H9 (cell line): ENCODE measurements at regions not wholly inside any gene's neighbourhood (a gene's known extent, or its start where the extent isn't known, plus 50 kb on each side); places are given as distances from the start of the nearest gene placed in this dataset.

Experiments
- DNase-seq: peaks from one replicate; pipeline ENCODE4 v3.0.0-alpha.2; 2017
- H2AFZ ChIP-seq: one replicate; pipeline ENCODE4 v1.6.1; 2013; ENCODE audit warnings: mild to moderate bottlenecking, low read length, control low read depth, moderate library complexity
- H2AK5ac ChIP-seq: 2 replicates; pipeline ENCODE4 v1.6.1; 2013; ENCODE audit warnings: low read length, control low read depth, mixed read lengths; ENCODE audit not compliant: insufficient read length
- H2BK120ac ChIP-seq: one replicate; pipeline ENCODE4 v1.6.1; 2013; ENCODE audit warnings: low read depth, mild to moderate bottlenecking, low read length, control low read depth, inconsistent platforms; ENCODE audit not compliant: poor library complexity, severe bottlenecking
- H2BK12ac ChIP-seq: 2 replicates; pipeline ENCODE4 v1.6.1; 2013; ENCODE audit warnings: low read length, control low read depth, mixed read lengths, low read depth; ENCODE audit not compliant: insufficient read length
- H2BK15ac ChIP-seq: 2 replicates; pipeline ENCODE4 v1.6.1; 2013; ENCODE audit warnings: low read depth, low read length, control low read depth
- H2BK20ac ChIP-seq: one replicate; pipeline ENCODE4 v1.6.1; 2013; ENCODE audit warnings: low read depth, mild to moderate bottlenecking, low read length, control low read depth, inconsistent platforms; ENCODE audit not compliant: poor library complexity, severe bottlenecking
- H2BK5ac ChIP-seq: 2 replicates; pipeline ENCODE4 v1.6.1; 2013; ENCODE audit warnings: low read length, control low read depth, mixed read lengths; ENCODE audit not compliant: insufficient read length
- H3K14ac ChIP-seq: 2 replicates; pipeline ENCODE4 v1.6.1; 2013; ENCODE audit warnings: low read length, control low read depth; ENCODE audit not compliant: insufficient read depth
- H3K18ac ChIP-seq: 2 replicates; pipeline ENCODE4 v1.6.1; 2013; ENCODE audit warnings: low read depth, mild to moderate bottlenecking, mixed read lengths, low read length, control low read depth; ENCODE audit not compliant: insufficient read length
- H3K23ac ChIP-seq: 2 replicates; pipeline ENCODE4 v1.6.1; 2013; ENCODE audit warnings: low read length, control low read depth, mixed read lengths, low read depth; ENCODE audit not compliant: insufficient read length
- H3K23me2 ChIP-seq: 2 replicates; pipeline ENCODE4 v1.6.1; 2013; ENCODE audit warnings: low read depth, mild to moderate bottlenecking, mixed read lengths, low read length, control low read depth; ENCODE audit not compliant: insufficient read length, poor library complexity, severe bottlenecking
- H3K27ac ChIP-seq: 2 replicates; pipeline ENCODE4 v1.5.1; 2013; ENCODE audit warnings: low read length, control low read depth, mixed read lengths, low read depth; ENCODE audit not compliant: insufficient read length
- H3K27me3 ChIP-seq: 2 replicates; pipeline ENCODE4 v1.6.1; 2013; ENCODE audit warnings: low read length, control low read depth, inconsistent platforms; ENCODE audit not compliant: insufficient read depth
- H3K4ac ChIP-seq: 2 replicates; pipeline ENCODE4 v1.6.1; 2013; ENCODE audit warnings: low read depth, mild to moderate bottlenecking, control low read depth, inconsistent platforms, low read length, moderate library complexity
- H3K4me1 ChIP-seq: 2 replicates; pipeline ENCODE4 v1.6.1; 2013; ENCODE audit warnings: low read length, control low read depth, inconsistent platforms; ENCODE audit not compliant: insufficient read depth
- H3K4me2 ChIP-seq: 2 replicates; pipeline ENCODE4 v1.6.1; 2013; ENCODE audit warnings: low read length, control low read depth, mixed read lengths; ENCODE audit not compliant: insufficient read length, insufficient read depth
- H3K56ac ChIP-seq: 2 replicates; pipeline ENCODE4 v1.6.1; 2013; ENCODE audit warnings: low read depth, mild to moderate bottlenecking, mixed read lengths, low read length, control low read depth; ENCODE audit not compliant: insufficient read length
- H3K79me1 ChIP-seq: 2 replicates; pipeline ENCODE4 v1.6.1; 2013; ENCODE audit warnings: low read depth, mild to moderate bottlenecking, moderate library complexity, low read length, control low read depth, inconsistent platforms; ENCODE audit not compliant: insufficient read depth, poor library complexity, severe bottlenecking
- H3K79me2 ChIP-seq: 2 replicates; pipeline ENCODE4 v1.6.1; 2013; ENCODE audit warnings: low read length, control low read depth, inconsistent platforms; ENCODE audit not compliant: insufficient read depth
- H3K9ac ChIP-seq: 2 replicates; pipeline ENCODE4 v1.6.1; 2013; ENCODE audit warnings: low read length, control low read depth, mixed read lengths; ENCODE audit not compliant: insufficient read length; ENCODE audit errors: extremely low read depth
- H3K9me3 ChIP-seq: one replicate; pipeline ENCODE4 v1.6.1; 2013; ENCODE audit warnings: low read depth, low read length, inconsistent platforms; ENCODE audit not compliant: control insufficient read depth
- H3T11ph ChIP-seq: one replicate; pipeline ENCODE4 v1.6.1; 2013; ENCODE audit warnings: mild to moderate bottlenecking, low read length, control low read depth, inconsistent platforms
- H4K20me1 ChIP-seq: one replicate; pipeline ENCODE4 v1.6.1; 2013; ENCODE audit not compliant: control insufficient read depth, insufficient read length, insufficient read depth
- H4K5ac ChIP-seq: 2 replicates; pipeline ENCODE4 v1.6.1; 2013; ENCODE audit warnings: low read depth, mild to moderate bottlenecking, mixed read lengths, low read length, control low read depth; ENCODE audit not compliant: insufficient read length
- H4K8ac ChIP-seq: replicated peaks from 2 replicates; pipeline ENCODE4 v1.6.1; 2013; ENCODE audit warnings: low read length, control low read depth, mixed read lengths, low read depth; ENCODE audit not compliant: insufficient read length
- H4K91ac ChIP-seq: 2 replicates; pipeline ENCODE4 v1.6.1; 2013; ENCODE audit warnings: low read depth, mild to moderate bottlenecking, moderate library complexity, mixed read lengths, low read length, control low read depth; ENCODE audit not compliant: insufficient read length
- H3K27ac Mint-ChIP-seq, 3 experiments: 2 replicates in 2 of 3; 3 replicates in 1 of 3; pipeline ENCODE4 v1.8.0; 2020 to 2021; ENCODE audit warnings: mixed read lengths in 3 of 3, mild to moderate bottlenecking in 1 of 3, moderate library complexity in 1 of 3
- H3K27me3 Mint-ChIP-seq: 2 replicates; pipeline ENCODE4 v1.8.0; 2021; ENCODE audit warnings: low read depth, mild to moderate bottlenecking, moderate library complexity, mixed read lengths
- H3K36me3 Mint-ChIP-seq, 3 experiments: 2 replicates in 2 of 3; 3 replicates in 1 of 3; pipeline ENCODE4 v1.8.0; 2020 to 2021; ENCODE audit warnings: low read depth in 3 of 3, mixed read lengths in 3 of 3; ENCODE audit not compliant: insufficient read depth in 1 of 3
- H3K4me1 Mint-ChIP-seq, 2 experiments: 2 replicates each; pipeline ENCODE4 v1.8.0; 2020; ENCODE audit warnings: mixed read lengths in 2 of 2
- H3K4me3 Mint-ChIP-seq, 2 experiments: 2 replicates in 1 of 2; 3 replicates in 1 of 2; pipeline ENCODE4 v1.8.0; 2020 to 2021; ENCODE audit warnings: mild to moderate bottlenecking in 2 of 2, mixed read lengths in 2 of 2, moderate library complexity in 1 of 2
- H3K9me3 Mint-ChIP-seq, 2 experiments: 2 replicates in 1 of 2; 3 replicates in 1 of 2; pipeline ENCODE4 v1.8.0; 2020; ENCODE audit warnings: mild to moderate bottlenecking in 2 of 2, mixed read lengths in 2 of 2, moderate library complexity in 1 of 2
- WGBS: extraction: QIAGEN DNeasy Blood & Tissue Kit; methylation state at CpG from one replicate; pipeline ENCODE4 v1.1.7; 2013; ENCODE audit warnings: missing lambda C conversion rate, low lambda C conversion rate, mixed read lengths; ENCODE audit not compliant: insufficient read length; ENCODE audit errors: extremely low coverage; 5-methylcytosine and 5-hydroxymethylcytosine counted together
- TF ChIP-seq, protein P1 (sequence below): fragments of 200-600 bp; sonication (generic); conservative IDR thresholded peaks from 3 replicates; pipeline ENCODE4 v1.8.0; 2021; ENCODE audit warnings: antibody characterized with exemption, mild to moderate bottlenecking

GRCh38 chr3:7913283-7913682, 588.3 kb upstream of the LMCD1 start:
- Histone ChIP-seq H3K14ac (no peak overlapping the region), H4K91ac (no peak overlapping the region), H3K23ac (no peak overlapping the region), H4K5ac (no peak overlapping the region), H2AK5ac (no peak overlapping the region), H3K27ac (no peak overlapping the region), H3K79me1 (no peaks in the 10 kb centered on the region), H2BK20ac (no peak overlapping the region), H3K4me2 (no peak overlapping the region), H3K9ac (no peak overlapping the region), H2BK12ac (no peak overlapping the region), H3K9me3 (no peaks in the 10 kb centered on the region), H3K4me1 (no peaks in the 10 kb centered on the region; the same call in 1 of the 2 replicates), H3T11ph (no peak overlapping the region), H3K27me3 (no peaks in the 10 kb centered on the region), H3K56ac (no peak overlapping the region), H2BK15ac (no peak overlapping the region), H3K23me2 (no peaks in the 10 kb centered on the region), H2AFZ (no peak overlapping the region), H3K4ac (no peak overlapping the region), H2BK120ac (no peak overlapping the region), H2BK5ac (no peak overlapping the region), H4K8ac (no peak overlapping the region), H3K79me2 (no peaks in the 10 kb centered on the region), H3K18ac (no peak overlapping the region), H4K20me1 (no peaks in the 10 kb centered on the region)
- H3K36me3 Mint-ChIP-seq: no peaks in the 10 kb centered on the region
- TF ChIP-seq, protein P1, sequence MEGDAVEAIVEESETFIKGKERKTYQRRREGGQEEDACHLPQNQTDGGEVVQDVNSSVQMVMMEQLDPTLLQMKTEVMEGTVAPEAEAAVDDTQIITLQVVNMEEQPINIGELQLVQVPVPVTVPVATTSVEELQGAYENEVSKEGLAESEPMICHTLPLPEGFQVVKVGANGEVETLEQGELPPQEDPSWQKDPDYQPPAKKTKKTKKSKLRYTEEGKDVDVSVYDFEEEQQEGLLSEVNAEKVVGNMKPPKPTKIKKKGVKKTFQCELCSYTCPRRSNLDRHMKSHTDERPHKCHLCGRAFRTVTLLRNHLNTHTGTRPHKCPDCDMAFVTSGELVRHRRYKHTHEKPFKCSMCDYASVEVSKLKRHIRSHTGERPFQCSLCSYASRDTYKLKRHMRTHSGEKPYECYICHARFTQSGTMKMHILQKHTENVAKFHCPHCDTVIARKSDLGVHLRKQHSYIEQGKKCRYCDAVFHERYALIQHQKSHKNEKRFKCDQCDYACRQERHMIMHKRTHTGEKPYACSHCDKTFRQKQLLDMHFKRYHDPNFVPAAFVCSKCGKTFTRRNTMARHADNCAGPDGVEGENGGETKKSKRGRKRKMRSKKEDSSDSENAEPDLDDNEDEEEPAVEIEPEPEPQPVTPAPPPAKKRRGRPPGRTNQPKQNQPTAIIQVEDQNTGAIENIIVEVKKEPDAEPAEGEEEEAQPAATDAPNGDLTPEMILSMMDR: no peak
- peaks cover 0 to 2% of the 10 kb centered on the region in 2 experiments; a peak in 2 of 5 replicates for H3K9me3 Mint-ChIP-seq
- H3K4me1 Mint-ChIP-seq: peaks cover 18 to 23% of the 10 kb centered on the region in 2 experiments
- no peaks in the 10 kb centered on the region for H3K27me3 Mint-ChIP-seq
- no peak overlapping the region for H3K27ac Mint-ChIP-seq
- DNase-seq: no peak
- H3K4me3 Mint-ChIP-seq: no peak overlapping the region
- WGBS: no CpG with 5 or more reads among the region's 1 CpG
